ENCODE measurements at regions not wholly inside any gene's neighbourhood (a gene's known extent, or its start where the extent isn't known, plus 50 kb on each side); places are given as distances from the start of the nearest gene placed in this dataset.
"Not testable (repeated sequence)": the region's sequence is repeated elsewhere in the genome, so short reads cannot be mapped to it uniquely, and the experiment has no call there.

GRCh38 chr16:75811020-75811634 is 84.8 kb upstream of the CPHXL start:
- Histone ChIP-seq H3K4me3 (no peak overlapping the region), H3K36me3 (no peaks in the 10 kb centered on the region), H3K4me1 (no peaks in the 10 kb centered on the region), H3K27ac (no peak overlapping the region), H3K9me3 (no peaks in the 10 kb centered on the region), H3K27me3 (no peaks in the 10 kb centered on the region)
- 68 to 70% methylated on average over 9 of the region's 9 CpGs for WGBS, 2 donors
- no peak for DNase-seq
- intact Hi-C loops (cut with DNase I): no loop called here
- TF ChIP-seq POLR2A (IDR thresholded peaks at IDR 0.05): no peak
- TF ChIP-seq, protein P1, sequence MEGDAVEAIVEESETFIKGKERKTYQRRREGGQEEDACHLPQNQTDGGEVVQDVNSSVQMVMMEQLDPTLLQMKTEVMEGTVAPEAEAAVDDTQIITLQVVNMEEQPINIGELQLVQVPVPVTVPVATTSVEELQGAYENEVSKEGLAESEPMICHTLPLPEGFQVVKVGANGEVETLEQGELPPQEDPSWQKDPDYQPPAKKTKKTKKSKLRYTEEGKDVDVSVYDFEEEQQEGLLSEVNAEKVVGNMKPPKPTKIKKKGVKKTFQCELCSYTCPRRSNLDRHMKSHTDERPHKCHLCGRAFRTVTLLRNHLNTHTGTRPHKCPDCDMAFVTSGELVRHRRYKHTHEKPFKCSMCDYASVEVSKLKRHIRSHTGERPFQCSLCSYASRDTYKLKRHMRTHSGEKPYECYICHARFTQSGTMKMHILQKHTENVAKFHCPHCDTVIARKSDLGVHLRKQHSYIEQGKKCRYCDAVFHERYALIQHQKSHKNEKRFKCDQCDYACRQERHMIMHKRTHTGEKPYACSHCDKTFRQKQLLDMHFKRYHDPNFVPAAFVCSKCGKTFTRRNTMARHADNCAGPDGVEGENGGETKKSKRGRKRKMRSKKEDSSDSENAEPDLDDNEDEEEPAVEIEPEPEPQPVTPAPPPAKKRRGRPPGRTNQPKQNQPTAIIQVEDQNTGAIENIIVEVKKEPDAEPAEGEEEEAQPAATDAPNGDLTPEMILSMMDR (IDR thresholded peaks at IDR 0.05): no peak
- no peak for TF ChIP-seq POLR2AphosphoS5 (IDR thresholded peaks at IDR 0.05)
- TF ChIP-seq EP300 (IDR thresholded peaks at IDR 0.05): no peak

DNA sequence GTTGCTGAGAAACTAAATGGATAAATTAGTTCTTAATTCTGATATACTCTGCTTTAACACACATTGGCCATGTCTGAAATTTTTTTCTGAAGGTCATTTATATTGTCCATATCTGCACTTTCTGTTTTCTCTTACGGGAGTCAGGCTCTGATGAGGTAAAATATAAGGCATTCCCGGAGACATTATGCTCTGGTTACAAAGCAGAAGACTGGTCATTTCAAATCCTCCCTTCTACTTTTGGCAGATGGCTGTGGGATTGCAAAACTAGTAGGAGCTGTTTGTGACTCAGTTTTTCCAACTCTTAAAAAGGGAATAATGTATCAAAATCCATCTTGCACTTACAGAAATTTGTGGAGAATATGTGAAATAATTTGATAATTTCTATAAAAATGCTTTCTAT is 92.2 kb upstream of the CPHXL start:
- intact Hi-C loops (cut with DNase I): no loop called here
- TF ChIP-seq, protein P1 (IDR thresholded peaks at IDR 0.05): no peak
- no peak for TF ChIP-seq POLR2A (IDR thresholded peaks at IDR 0.05)
- TF ChIP-seq EP300 (IDR thresholded peaks at IDR 0.05): no peak
- peak in 1 of 4 donors; percentile 11 for TF ChIP-seq POLR2AphosphoS5 (IDR thresholded peaks at IDR 0.05)
- Histone ChIP-seq H3K36me3 (no peaks in the 10 kb centered on the region), H3K9me3 (no peaks in the 10 kb centered on the region), H3K4me1 (no peaks in the 10 kb centered on the region), H3K4me3 (no peak overlapping the region), H3K27ac (no peak overlapping the region), H3K27me3 (no peaks in the 10 kb centered on the region)
- no peak for DNase-seq
- 72 to 80% methylated on average over 2 of the region's 2 CpGs for WGBS, 2 donors

DNA sequence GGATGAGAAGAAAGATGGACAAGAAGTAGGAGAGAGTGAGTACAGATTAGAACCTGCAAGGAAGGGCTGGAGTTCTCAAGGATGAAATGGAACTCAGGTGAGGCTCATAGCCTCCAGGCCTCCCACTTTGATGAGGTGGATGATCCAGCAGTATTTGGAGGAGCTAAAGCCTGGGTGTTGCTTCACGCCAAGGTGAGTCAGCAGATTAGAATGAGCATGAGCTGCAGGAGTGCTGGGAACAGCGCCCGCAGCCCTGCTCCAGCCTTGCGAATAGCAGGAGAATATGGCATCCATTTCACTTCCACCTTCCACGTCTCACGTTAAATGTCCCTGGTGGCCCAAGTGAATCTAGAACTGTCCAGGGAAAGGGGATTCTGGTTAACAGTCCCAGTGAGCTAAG is 94.4 kb upstream of the CPHXL start:
- H3K36me3 ChIP-seq: no peaks in the 10 kb centered on the region
- no peak for DNase-seq
- 91 to 93% methylated on average over 6 of the region's 6 CpGs for WGBS, 2 donors

GRCh38 chr16:75821117-75821516 is 94.8 kb upstream of the CPHXL start:
- no peaks in the 10 kb centered on the region for H3K4me1 ChIP-seq
- H3K9me3 ChIP-seq: no peaks in the 10 kb centered on the region
- DNase-seq: no peak
- H3K4me3 ChIP-seq: no peak overlapping the region
- no peak for TF ChIP-seq POLR2AphosphoS5 (IDR thresholded peaks at IDR 0.05)
- no peak for TF ChIP-seq POLR2A (IDR thresholded peaks at IDR 0.05)
- TF ChIP-seq, protein P1 (IDR thresholded peaks at IDR 0.05): no peak
- no peak for TF ChIP-seq EP300 (IDR thresholded peaks at IDR 0.05)
- no peaks in the 10 kb centered on the region for H3K36me3 ChIP-seq
- intact Hi-C loops (cut with DNase I): no loop called here
- H3K27ac ChIP-seq: no peak overlapping the region
- H3K27me3 ChIP-seq: no peaks in the 10 kb centered on the region
- WGBS, 2 donors: 63 to 70% methylated on average over 3 of the region's 3 CpGs

More for the DNA sequence above, 94.4 kb upstream of the CPHXL start:
- intact Hi-C loops (cut with DNase I): no loop called here
- Histone ChIP-seq H3K9me3 (no peaks in the 10 kb centered on the region), H3K4me1 (no peaks in the 10 kb centered on the region), H3K27me3 (no peaks in the 10 kb centered on the region), H3K4me3 (no peak overlapping the region), H3K27ac (no peak overlapping the region)
- no peak for TF ChIP-seq POLR2A (IDR thresholded peaks at IDR 0.05)
- no peak for TF ChIP-seq EP300 (IDR thresholded peaks at IDR 0.05)

GRCh38 chr16:75825750-75826149 is 99.5 kb upstream of the CPHXL start:
- H3K4me3 ChIP-seq; H3K9me3 ChIP-seq; intact Hi-C loops (cut with DNase I); H3K4me1 ChIP-seq; H3K27ac ChIP-seq; H3K36me3 ChIP-seq; DNase-seq; H3K27me3 ChIP-seq: not testable (repeated sequence)
- WGBS, 2 donors: 80 to 86% methylated on average over 6 of the region's 6 CpGs

- H3K36me3 ChIP-seq; H3K9me3 ChIP-seq; DNase-seq; H3K4me3 ChIP-seq; H3K27me3 ChIP-seq; H3K4me1 ChIP-seq; intact Hi-C loops (cut with DNase I); H3K27ac ChIP-seq: not testable (repeated sequence)
- WGBS, 2 donors: 86 to 88% methylated on average over 20 of the region's 30 CpGs
Observed at GRCh38 chr16:75827372-75828038, 101.2 kb upstream of the CPHXL start.

DNA sequence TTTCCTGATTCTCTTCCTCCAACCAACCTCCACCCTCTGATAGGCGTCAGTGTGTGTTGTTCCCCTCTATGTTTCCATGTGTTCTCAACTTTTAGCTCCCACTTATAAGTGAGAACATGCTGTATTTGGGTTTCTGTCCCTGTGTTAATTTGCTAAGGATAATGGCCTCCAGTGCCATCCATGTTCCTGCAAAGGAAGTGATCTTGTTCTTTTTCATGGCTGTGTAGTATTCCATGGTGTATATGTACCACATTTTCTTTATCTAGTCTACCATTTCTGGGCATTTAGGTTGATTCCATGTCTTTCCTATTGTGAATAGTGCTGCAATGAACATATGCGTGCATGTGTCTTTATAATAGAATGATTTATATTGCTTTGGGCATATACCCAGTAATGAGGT is 107.1 kb upstream of the CPHXL start:
- H3K36me3 ChIP-seq; H3K9me3 ChIP-seq; DNase-seq; H3K27ac ChIP-seq; H3K27me3 ChIP-seq; H3K4me3 ChIP-seq; H3K4me1 ChIP-seq; intact Hi-C loops (cut with DNase I): not testable (repeated sequence)
- WGBS, 2 donors: 92 to 96% methylated on average over 2 of the region's 2 CpGs

Measured in sigmoid colon (tissue), 6 donors.